GM12892 (cell line): ENCODE measurements at regions not wholly inside any gene's neighbourhood (a gene's known extent, or its start where the extent isn't known, plus 50 kb on each side); places are given as distances from the start of the nearest gene placed in this dataset.

Experiments
- DNase-seq: peaks from one replicate; pipeline ENCODE4 v3.0.0; 2011; ENCODE audit not compliant: insufficient read length
- FAIRE-seq: peaks from 2 replicates; lab custom pipeline; 2011; peaks lifted over from hg19 to GRCh38; lab: Jason Lieb, UNC
- POLR2A ChIP-seq: IDR thresholded peaks from 2 replicates; pipeline ENCODE4 v1.6.1; 2011; ENCODE audit warnings: low read depth, low read length, control low read depth
- POLR2AphosphoS5 ChIP-seq: IDR thresholded peaks from 2 replicates; pipeline ENCODE4 v1.6.1; 2011; ENCODE audit warnings: low read depth, low read length, control low read depth
- TAF1 ChIP-seq: IDR thresholded peaks from 2 replicates; pipeline ENCODE4 v1.6.1; 2011; ENCODE audit warnings: low read depth, mild to moderate bottlenecking, control low read depth, low read length, borderline replicate concordance

DNA sequence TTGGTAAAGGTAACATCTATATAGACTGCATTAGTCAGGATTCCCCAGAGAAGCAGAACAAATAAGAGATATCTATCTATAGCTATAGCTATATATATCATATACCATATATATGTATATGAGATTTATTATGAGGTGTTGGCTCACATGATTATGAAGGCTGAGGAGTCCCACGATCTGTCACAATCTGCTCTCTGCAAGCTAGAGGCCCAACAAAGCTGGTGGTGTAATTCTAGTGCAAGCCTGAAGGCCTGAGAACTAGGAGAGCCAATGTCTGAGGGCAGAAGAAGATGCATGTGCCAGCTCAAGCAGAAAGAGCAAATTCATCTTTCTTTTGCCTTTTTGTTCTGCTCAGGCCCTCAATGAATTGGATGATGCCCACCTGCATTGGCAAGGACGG lies 102.2 kb upstream of the PLPPR1 start:
- TF ChIP-seq POLR2AphosphoS5 (no peak), POLR2A (no peak), TAF1 (no peak)
- DNase-seq (no peak), FAIRE-seq (no peak)

DNA sequence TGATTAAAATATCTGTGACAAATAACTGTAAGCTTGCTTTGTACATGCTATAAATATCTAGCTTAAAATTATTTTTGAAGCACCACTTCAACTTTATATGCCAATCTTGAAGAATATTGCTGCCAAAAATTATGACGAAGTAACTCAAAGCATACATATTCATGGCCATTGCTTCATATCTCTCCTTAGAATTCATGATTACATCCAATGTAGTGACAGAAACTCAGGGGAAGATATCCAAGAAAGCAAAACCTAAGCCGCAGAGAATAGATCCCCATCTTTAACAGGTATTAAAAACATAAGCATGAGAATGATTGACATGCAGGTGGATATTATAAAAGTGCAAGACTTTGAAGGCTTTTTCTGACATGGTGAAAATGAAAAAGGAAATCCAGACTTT lies 100.8 kb upstream of the PLPPR1 start:
- TF ChIP-seq POLR2A (no peak), POLR2AphosphoS5 (no peak), TAF1 (no peak)
- FAIRE-seq = no peak
- DNase-seq = no peak

DNA sequence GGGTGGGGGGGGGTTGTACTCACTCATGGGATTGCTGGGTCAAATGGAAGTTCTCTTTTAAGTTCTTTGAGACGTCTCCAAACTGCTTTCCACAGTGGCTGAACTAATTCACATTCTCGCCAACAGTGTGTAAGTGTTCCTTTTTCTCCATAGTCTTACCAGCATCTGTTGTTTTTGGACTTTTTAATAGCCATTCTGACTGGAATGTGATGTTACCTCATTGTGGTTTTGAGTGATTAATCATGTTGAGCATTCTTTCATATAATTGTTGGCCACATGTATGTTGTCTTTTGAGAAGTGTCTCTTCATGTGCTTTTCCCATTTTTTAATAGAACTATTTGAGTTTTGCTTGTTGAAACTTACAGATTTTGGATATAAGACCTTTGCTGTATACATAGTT lies 94.9 kb upstream of the PLPPR1 start:
- DNase-seq (no peak), FAIRE-seq (no peak)
- TF ChIP-seq POLR2AphosphoS5 (no peak), POLR2A (no peak), TAF1 (no peak)

DNA sequence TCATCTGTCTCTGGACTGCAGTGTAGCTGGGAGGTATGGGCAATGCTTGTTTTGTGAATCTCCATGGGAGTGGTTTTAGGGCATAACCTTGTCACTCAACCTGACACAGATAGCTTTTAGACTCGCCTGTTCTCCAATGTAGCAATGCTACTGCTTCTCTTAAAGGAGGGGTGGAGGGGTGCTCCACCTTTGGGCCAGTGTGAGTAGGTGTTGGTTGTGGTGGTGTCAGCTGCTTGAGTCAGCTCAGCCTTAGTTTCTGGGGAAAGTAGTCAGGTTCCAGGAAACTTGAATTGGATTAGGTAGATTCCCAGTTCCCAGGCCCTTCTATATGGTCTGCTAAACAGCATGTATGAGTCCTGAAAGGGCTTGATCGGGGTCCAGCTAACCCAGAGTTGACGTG lies 91.1 kb upstream of the PLPPR1 start:
- TF ChIP-seq POLR2A = no peak
- FAIRE-seq (no peak), DNase-seq (no peak)

DNA sequence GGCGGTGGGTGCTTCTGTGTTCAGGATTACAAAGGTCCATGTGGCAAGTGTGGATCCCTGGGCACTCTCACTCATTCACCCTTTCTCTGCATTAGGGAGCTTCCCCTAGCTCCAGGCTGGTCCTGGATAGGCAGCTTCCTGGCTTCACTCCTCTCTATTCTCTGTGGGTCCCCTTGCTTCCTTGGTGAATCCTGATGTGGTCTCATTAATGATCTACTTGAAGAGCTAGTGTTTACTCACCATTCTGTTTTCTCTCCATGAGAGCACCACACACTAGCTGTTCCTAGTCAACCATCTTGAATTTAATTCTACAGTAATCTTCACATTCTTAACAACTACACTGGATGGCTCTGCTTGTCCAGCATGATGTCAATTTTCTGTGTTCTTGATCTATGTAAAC lies 90.0 kb upstream of the PLPPR1 start:
- no peak for TF ChIP-seq POLR2AphosphoS5
- no peak for TF ChIP-seq TAF1
- no peak for TF ChIP-seq POLR2A
- no peak for FAIRE-seq
- no peak for DNase-seq

DNA sequence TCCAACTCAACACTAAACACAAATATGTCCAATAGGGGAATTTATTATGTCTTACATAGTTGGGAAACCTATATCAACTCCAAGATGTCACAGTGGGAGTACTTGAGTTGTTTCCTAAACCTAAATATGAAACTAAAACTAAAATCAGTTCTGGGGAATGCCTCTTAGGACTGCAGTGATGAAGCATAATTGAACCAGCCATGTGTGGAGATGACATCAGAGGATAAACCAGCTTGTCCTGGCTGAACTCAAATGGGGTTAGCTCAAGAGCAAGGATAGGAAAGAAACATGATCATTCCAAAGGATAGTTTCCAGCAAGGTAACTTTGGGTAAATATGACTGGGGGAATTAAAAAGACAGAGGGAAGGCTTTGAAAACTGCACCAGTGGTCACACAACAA lies 88.9 kb upstream of the PLPPR1 start:
- FAIRE-seq (no peak), DNase-seq (no peak)
- TF ChIP-seq TAF1 (no peak), POLR2A (no peak), POLR2AphosphoS5 (no peak)

DNA sequence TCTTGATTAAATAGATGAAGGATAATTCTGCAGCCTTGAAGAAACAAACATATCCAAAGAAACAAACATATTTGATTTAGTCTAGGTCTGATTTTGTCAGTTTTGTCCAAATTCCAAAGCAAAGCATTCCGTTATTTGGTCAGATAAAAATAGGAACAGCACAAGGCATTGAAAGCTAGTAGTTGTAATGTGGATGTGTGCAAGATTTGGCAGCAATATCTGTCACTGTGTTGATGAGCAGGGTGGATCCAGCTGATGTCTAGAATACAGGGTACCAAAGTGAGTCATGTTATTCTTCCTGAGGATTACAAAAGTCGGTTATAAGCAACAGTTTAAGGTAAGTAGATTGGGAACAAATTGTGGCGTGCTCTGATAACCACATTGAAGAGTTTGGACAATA lies 69.3 kb upstream of the PLPPR1 start:
- DNase-seq (no peak), FAIRE-seq (no peak)
- TF ChIP-seq TAF1 (no peak), POLR2A (no peak), POLR2AphosphoS5 (no peak)
